BJ (cell line): ENCODE measurements at regions not wholly inside any gene's neighbourhood (a gene's known extent, or its start where the extent isn't known, plus 50 kb on each side); places are given as distances from the start of the nearest gene placed in this dataset.

Experiments
- CTCF ChIA-PET: fragments of 350-600 bp; formaldehyde crosslinking; extraction: SDS; loops from one replicate; lab custom pipeline; 2021; ENCODE audit warnings: antibody characterized with exemption, inconsistent platforms; lab: Yijun Ruan, JAX
- POLR2A ChIA-PET: fragments of 300-600 bp; sonication (Branson Sonifier 250); formaldehyde crosslinking; extraction: SDS; loops from one replicate; lab custom pipeline; 2021; ENCODE audit warnings: antibody characterized with exemption; lab: Charles Lee
- DNase-seq: peaks from one replicate; pipeline ENCODE4 v3.0.0-alpha.2; 2011; ENCODE audit warnings: low read depth
- H3K27me3 ChIP-seq: 2 replicates; pipeline ENCODE4 v1.6.0; 2011; ENCODE audit warnings: low read length; ENCODE audit not compliant: control insufficient read depth, insufficient read depth
- H3K36me3 ChIP-seq: 2 replicates; pipeline ENCODE4 v1.5.1; 2011; ENCODE audit warnings: low read length; ENCODE audit not compliant: control insufficient read depth, insufficient read depth
- H3K4me3 ChIP-seq: 2 replicates; pipeline ENCODE4 v1.5.1; 2011; ENCODE audit warnings: low read depth, mild to moderate bottlenecking, control low read depth, low read length
- TF ChIP-seq, protein P1 (sequence below): IDR thresholded peaks from 2 replicates; pipeline ENCODE4 v1.5.1; 2011; ENCODE audit warnings: low read depth, mild to moderate bottlenecking, control low read depth, inconsistent platforms, low read length, moderate library complexity; ENCODE audit not compliant: insufficient read depth

DNA sequence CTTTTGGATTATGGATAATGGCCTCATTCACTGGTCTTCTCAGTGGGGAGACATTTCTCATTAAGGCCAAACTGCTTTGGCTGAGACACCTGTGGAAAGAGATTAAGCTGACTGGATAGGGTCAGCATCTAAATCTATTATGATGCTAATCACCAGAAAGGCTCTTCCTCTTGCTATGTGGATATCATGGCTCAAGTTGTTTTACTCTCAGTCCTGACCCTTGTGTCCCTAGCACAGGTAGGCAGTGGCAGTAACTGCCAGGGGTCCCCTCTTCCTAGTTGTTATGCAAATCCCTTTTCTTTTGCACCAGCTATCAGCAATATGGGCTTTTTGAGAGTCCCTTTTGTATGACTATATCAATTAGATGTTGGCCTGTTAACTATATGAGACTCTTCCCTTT is 335.7 kb upstream of the PLET1 start:
- H3K4me3 ChIP-seq, result no peak overlapping the region
- no peaks in the 10 kb centered on the region for H3K27me3 ChIP-seq
- no peak for DNase-seq
- TF ChIP-seq, protein P1, sequence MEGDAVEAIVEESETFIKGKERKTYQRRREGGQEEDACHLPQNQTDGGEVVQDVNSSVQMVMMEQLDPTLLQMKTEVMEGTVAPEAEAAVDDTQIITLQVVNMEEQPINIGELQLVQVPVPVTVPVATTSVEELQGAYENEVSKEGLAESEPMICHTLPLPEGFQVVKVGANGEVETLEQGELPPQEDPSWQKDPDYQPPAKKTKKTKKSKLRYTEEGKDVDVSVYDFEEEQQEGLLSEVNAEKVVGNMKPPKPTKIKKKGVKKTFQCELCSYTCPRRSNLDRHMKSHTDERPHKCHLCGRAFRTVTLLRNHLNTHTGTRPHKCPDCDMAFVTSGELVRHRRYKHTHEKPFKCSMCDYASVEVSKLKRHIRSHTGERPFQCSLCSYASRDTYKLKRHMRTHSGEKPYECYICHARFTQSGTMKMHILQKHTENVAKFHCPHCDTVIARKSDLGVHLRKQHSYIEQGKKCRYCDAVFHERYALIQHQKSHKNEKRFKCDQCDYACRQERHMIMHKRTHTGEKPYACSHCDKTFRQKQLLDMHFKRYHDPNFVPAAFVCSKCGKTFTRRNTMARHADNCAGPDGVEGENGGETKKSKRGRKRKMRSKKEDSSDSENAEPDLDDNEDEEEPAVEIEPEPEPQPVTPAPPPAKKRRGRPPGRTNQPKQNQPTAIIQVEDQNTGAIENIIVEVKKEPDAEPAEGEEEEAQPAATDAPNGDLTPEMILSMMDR, result no peak
- ChIA-PET CTCF (interaction anchor here (2.0 to 2.3 kb wide), 2 partner anchors 8 to 694 kb away, joined by 6 to 7 read pairs; no protein-coding TSS in a partner anchor), POLR2A (no interaction called here)
- H3K36me3 ChIP-seq, result no peaks in the 10 kb centered on the region

DNA sequence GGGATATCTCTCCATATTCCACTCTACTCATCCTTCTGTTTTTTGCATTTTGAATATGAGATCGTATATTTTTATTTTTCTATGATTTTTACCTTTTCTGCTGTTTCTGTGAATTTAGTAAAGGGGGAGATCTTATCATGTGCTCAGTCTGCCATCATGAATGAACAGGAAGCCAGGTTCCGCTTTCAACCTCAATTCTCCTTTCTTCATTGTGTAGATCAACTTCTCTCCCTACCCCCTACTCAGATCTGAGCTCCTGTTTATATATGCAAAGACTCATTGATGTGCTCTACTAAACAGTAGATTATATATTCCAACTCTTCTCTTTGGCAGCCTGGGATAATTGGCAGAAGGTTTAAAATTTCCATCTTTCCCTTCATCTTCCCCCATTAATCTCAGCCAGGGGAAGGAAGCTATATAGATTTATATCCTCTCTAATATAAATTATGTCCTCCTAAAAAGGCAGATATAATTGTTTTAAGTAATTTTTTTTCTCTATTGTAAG is 336.7 kb upstream of the PLET1 start:
- TF ChIP-seq, protein P1, result no peak
- H3K27me3 ChIP-seq, result no peaks in the 10 kb centered on the region
- H3K4me3 ChIP-seq, result no peak overlapping the region
- CTCF ChIA-PET, result interaction anchor here (0.6 to 2.0 kb wide), 2 partner anchors 9 to 170 kb away, joined by 3 to 7 read pairs; no protein-coding TSS in a partner anchor
- POLR2A ChIA-PET, result no interaction called here
- H3K36me3 ChIP-seq, result no peaks in the 10 kb centered on the region
- no peak for DNase-seq

DNA sequence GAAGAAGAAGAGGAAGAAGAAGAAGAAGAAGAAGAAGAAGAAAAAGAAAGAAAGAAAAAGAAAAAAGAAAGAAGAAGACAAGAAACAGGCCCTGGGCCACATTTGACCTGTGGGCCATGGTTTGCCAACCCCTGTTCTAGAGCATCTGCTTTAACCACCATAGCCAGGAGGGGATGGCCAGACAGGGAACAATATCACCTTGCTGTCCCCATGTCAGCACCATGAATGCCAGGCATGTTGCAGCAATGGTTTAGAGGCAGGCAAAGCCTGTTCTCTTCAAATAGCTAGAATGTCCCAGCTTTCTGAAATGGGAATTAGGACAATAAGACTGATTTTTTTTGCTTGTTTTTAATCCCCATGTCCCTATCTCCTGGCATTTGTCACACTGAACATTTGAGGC is 338.6 kb upstream of the PLET1 start:
- Histone ChIP-seq H3K36me3 (no peaks in the 10 kb centered on the region), H3K27me3 (no peaks in the 10 kb centered on the region), H3K4me3 (no peak overlapping the region)
- TF ChIP-seq, protein P1, result no peak
- ChIA-PET POLR2A (no interaction called here), CTCF (no interaction called here)
- DNase-seq, result no peak

DNA sequence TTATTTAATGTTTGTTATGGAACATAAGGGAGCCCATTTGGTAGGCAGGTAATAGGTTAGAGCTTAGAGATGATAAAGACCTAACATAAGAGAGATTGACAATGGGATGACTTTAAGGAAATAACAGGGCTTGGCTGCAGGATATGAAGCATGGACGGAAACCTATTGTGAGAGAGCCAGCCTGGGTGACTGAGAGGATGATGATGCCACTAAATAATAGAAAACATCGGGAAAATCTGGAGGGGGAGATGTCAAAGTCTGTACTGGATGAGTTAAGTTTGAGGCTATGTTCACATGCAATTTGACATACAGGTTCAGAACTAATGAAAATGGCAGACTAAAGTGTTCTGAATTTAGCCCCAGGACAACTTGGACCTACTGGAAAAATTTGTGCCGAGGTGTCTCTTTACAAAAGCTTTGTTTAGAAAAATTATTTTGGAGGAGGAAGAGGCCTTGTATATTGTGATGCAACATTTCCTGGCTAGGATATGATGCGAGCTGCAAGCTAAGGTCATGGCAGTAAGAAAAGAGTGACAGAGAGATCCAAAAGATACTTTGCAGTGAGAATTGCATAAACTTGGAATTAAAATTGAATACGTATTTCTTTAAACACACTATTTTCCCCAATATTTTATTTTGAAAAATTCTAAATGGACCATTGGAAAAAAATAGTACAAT is 339.3 kb upstream of the PLET1 start:
- ChIA-PET POLR2A (no interaction called here), CTCF (no interaction called here)
- Histone ChIP-seq H3K36me3 (no peaks in the 10 kb centered on the region), H3K4me3 (no peak overlapping the region), H3K27me3 (no peaks in the 10 kb centered on the region)
- no peak for DNase-seq
- TF ChIP-seq, protein P1, result no peak

DNA sequence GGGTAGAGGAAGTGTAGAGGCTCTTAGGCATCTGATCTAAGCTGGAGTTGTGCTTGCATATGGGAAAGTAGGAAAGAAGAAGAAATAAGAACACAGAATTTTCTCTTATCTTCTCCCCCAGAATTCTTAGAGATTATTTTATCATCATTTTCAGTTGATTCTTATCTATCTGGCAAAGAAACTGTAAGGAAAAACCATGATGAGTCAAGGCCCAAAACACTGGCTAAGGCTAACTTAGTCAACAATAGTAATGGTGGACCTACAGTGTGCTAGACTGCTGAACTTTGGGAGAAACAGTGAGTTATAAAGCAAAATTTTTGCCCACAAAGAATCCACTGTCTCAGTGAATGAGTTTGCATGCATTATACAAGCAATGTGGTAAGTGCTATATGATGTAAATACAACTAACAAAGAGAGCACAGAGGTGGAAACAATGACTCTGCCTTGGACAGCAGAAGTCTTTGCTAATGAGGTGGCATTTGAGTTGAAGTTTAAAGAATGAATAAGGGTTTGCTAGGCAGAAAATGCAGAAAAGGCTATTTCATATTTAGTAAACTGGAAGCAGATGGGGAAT is 344.5 kb upstream of the PLET1 start:
- ChIA-PET POLR2A (no interaction called here), CTCF (interaction anchor here (1.1 kb wide), 1 partner anchor 683 kb away, joined by 3 read pairs; no protein-coding TSS in a partner anchor)
- Histone ChIP-seq H3K36me3 (no peaks in the 10 kb centered on the region), H3K4me3 (no peak overlapping the region), H3K27me3 (no peaks in the 10 kb centered on the region; the same call in 1 of the 2 replicates)
- TF ChIP-seq, protein P1, result no peak
- DNase-seq, result no peak
